ENCODE measurements at regions not wholly inside any gene's neighbourhood (a gene's known extent, or its start where the extent isn't known, plus 50 kb on each side); places are given as distances from the start of the nearest gene placed in this dataset.

DNA sequence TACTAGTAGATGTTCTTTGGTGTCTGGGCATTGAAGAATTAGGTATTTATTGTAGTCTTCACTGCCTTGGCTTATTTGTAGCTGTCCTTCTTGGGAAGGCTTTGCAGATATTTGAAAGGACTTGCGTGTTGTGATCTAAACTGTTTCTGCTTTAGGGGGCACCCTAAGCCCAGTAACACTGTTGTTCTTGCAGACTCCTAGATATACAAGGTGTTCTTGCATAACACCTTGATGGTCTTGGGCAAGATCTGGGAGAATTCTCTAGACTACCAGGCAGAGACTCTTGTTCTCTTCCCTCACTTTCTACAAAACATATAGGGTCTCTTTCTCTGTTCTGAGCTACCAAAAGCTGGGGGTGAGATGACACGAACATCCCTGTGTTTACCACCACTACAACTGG, 179.1 kb downstream of the FAM170A start:
- TF ChIP-seq, protein P1, sequence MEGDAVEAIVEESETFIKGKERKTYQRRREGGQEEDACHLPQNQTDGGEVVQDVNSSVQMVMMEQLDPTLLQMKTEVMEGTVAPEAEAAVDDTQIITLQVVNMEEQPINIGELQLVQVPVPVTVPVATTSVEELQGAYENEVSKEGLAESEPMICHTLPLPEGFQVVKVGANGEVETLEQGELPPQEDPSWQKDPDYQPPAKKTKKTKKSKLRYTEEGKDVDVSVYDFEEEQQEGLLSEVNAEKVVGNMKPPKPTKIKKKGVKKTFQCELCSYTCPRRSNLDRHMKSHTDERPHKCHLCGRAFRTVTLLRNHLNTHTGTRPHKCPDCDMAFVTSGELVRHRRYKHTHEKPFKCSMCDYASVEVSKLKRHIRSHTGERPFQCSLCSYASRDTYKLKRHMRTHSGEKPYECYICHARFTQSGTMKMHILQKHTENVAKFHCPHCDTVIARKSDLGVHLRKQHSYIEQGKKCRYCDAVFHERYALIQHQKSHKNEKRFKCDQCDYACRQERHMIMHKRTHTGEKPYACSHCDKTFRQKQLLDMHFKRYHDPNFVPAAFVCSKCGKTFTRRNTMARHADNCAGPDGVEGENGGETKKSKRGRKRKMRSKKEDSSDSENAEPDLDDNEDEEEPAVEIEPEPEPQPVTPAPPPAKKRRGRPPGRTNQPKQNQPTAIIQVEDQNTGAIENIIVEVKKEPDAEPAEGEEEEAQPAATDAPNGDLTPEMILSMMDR (conservative IDR thresholded peaks at IDR 0.05): no peak
- TF ChIP-seq ZFX (IDR thresholded peaks at IDR 0.05): no peak

Data from C4-2B (cell line).